K562 (cell line): ENCODE measurements at regions not wholly inside any gene's neighbourhood (a gene's known extent, or its start where the extent isn't known, plus 50 kb on each side); places are given as distances from the start of the nearest gene placed in this dataset.

Experiments used
- ATAC-seq: fragments of 200-7000 bp; cut with Tn5 transposase; 3 replicates; pipeline ENCODE4 v1.9.1; 2020; ENCODE audit warnings: moderate library complexity
- BruUV-seq: library from RNA; stranded (reverse); fragments of 400-500 nt; replicated peaks from 2 replicates; lab custom pipeline; 2021; lab: Mats Ljungman, UMichigan
- CTCF ChIA-PET: fragments of 300-600 bp; formaldehyde crosslinking; extraction: SDS; loops from one replicate; lab custom pipeline; 2021; ENCODE audit warnings: low intra/inter-chr PET ratio; lab: Yijun Ruan, JAX
- POLR2A ChIA-PET: fragments of 300-600, 350-650 bp; sonication (Branson Sonifier 250); formaldehyde crosslinking; extraction: SDS; loops from one replicate; lab custom pipeline; 2021; ENCODE audit warnings: antibody characterized with exemption, inconsistent platforms; lab: Yijun Ruan, JAX
- DNase-seq, 4 experiments: peaks; one replicate each; pipeline versions ENCODE4 v3.0.0 to v3.0.0-alpha.2; 2011 to 2018; ENCODE audit warnings: low spot score in 3 of 4, mixed read lengths in 3 of 4; ENCODE audit errors: extremely low read depth in 1 of 4
- FAIRE-seq: peaks from 2 replicates; lab custom pipeline; 2011; peaks lifted over from hg19 to GRCh38; lab: Jason Lieb, UNC
- H2AFZ ChIP-seq: 2 replicates; pipeline ENCODE4 v1.6.0; 2011; ENCODE audit warnings: low read depth, low read length, control low read depth, inconsistent platforms
- H3K27ac ChIP-seq: fragments of 200-600 bp; 3 replicates; pipeline ENCODE4 v1.8.0; 2011; ENCODE audit warnings: low read depth, mild to moderate bottlenecking, control low read depth, inconsistent platforms, low read length, moderate library complexity, mixed read lengths; ENCODE audit errors: extremely low read depth
- H3K27me3 ChIP-seq, 2 experiments: fragments of 300-600 bp in 1 of 2; 2 replicates in 1 of 2; 3 replicates in 1 of 2; pipeline versions ENCODE4 v1.6.0 to v1.8.0; 2011; ENCODE audit warnings: inconsistent platforms in 2 of 2, low read length in 2 of 2, mild to moderate bottlenecking in 1 of 2, mixed read lengths in 1 of 2, moderate library complexity in 1 of 2; ENCODE audit not compliant: control insufficient read depth in 2 of 2, insufficient read depth in 2 of 2
- H3K36me3 ChIP-seq: fragments of 300-600 bp; 3 replicates; pipeline ENCODE4 v1.8.0; 2011; ENCODE audit warnings: mild to moderate bottlenecking, low read length, inconsistent platforms; ENCODE audit not compliant: control insufficient read depth, insufficient read depth
- H3K4me1 ChIP-seq, 2 experiments: fragments of 200-600 bp in 1 of 2; replicated peaks in 1 of 2; 2 replicates in 1 of 2; 3 replicates in 1 of 2; pipeline versions ENCODE4 v1.5.1 to v1.8.0; 2011; ENCODE audit warnings: inconsistent platforms in 2 of 2, low read length in 2 of 2, mild to moderate bottlenecking in 1 of 2, mixed read lengths in 1 of 2, moderate library complexity in 1 of 2; ENCODE audit not compliant: control insufficient read depth in 2 of 2, insufficient read depth in 2 of 2
- H3K4me2 ChIP-seq: 2 replicates; pipeline ENCODE4 v1.6.1; 2011; ENCODE audit warnings: low read length, control low read depth, inconsistent platforms, mixed read lengths; ENCODE audit not compliant: insufficient read depth
- H3K4me3 ChIP-seq: fragments of 200-600 bp; sonication (generic), shearing (Covaris generic); 2 replicates; pipeline ENCODE4 v1.5.1; 2016; ENCODE audit warnings: control low read depth, inconsistent platforms
- H3K79me2 ChIP-seq: fragments of 200-600 bp; 3 replicates; pipeline ENCODE4 v1.8.0; 2011; ENCODE audit warnings: low read length, inconsistent platforms; ENCODE audit not compliant: control insufficient read depth, insufficient read depth
- H3K9ac ChIP-seq, 2 experiments: 2 replicates each; pipeline versions ENCODE4 v1.6.0 to v1.6.1; 2011; ENCODE audit warnings: low read depth in 2 of 2, low read length in 2 of 2, control low read depth in 1 of 2, inconsistent platforms in 1 of 2, mild to moderate bottlenecking in 1 of 2, mixed read lengths in 1 of 2; ENCODE audit not compliant: insufficient read depth in 1 of 2
- H3K9me1 ChIP-seq: one replicate; pipeline ENCODE4 v1.6.0; 2011; ENCODE audit warnings: inconsistent platforms, mild to moderate bottlenecking, low read length, moderate library complexity; ENCODE audit not compliant: control insufficient read depth, insufficient read depth
- H3K9me3 ChIP-seq: replicated peaks from 2 replicates; pipeline ENCODE4 v1.5.1; 2011; ENCODE audit warnings: low read depth, low read length, inconsistent platforms; ENCODE audit not compliant: control insufficient read depth, insufficient read depth
- H4K20me1 ChIP-seq: replicated peaks from 2 replicates; pipeline ENCODE4 v1.6.1; 2011; ENCODE audit warnings: low read length, inconsistent platforms, mixed read lengths; ENCODE audit not compliant: control insufficient read depth, insufficient read depth
- ATF1 ChIP-seq, 2 experiments: fragments of 450-650 bp in 1 of 2; IDR thresholded peaks; 2 replicates each; pipeline ENCODE4 v1.6.1; 2016; ENCODE audit warnings: missing compliant biosample characterization in 1 of 2, missing genetic modification characterization in 1 of 2
- ATF3 ChIP-seq, 2 experiments: fragments of 450-650 bp in 1 of 2; sonication (generic) in 1 of 2; formaldehyde crosslinking in 1 of 2; IDR thresholded peaks in 1 of 2; conservative IDR thresholded peaks in 1 of 2; 2 replicates each; pipeline versions ENCODE4 v1.6.1 to v1.8.1; 2016 to 2023; ENCODE audit warnings: mild to moderate bottlenecking in 2 of 2, moderate library complexity in 2 of 2, inconsistent platforms in 1 of 2, missing genetic modification reagents in 1 of 2
- BRCA1 ChIP-seq, 2 experiments: fragments of 450-650 bp in 1 of 2; sonication (generic) in 1 of 2; formaldehyde crosslinking in 1 of 2; IDR thresholded peaks; 2 replicates each; pipeline versions ENCODE4 v1.5.0 to v1.6.1; 2017 to 2020; ENCODE audit warnings: mild to moderate bottlenecking in 1 of 2, missing genetic modification reagents in 1 of 2
- MED1 ChIP-seq: sonication (generic); formaldehyde crosslinking; IDR thresholded peaks from 2 replicates; pipeline ENCODE4 v1.8.1; 2023; ENCODE audit warnings: missing genetic modification reagents, borderline replicate concordance
- MEIS2 ChIP-seq: fragments of 450-650 bp; IDR thresholded peaks from 2 replicates; pipeline ENCODE4 v1.6.1; 2014; ENCODE audit warnings: mild to moderate bottlenecking; ENCODE audit not compliant: partially characterized antibody
- PTRF ChIP-seq: fragments of 450-650 bp; IDR thresholded peaks from 2 replicates; pipeline ENCODE4 v1.6.1; 2016; ENCODE audit warnings: mild to moderate bottlenecking, missing genetic modification characterization, missing compliant biosample characterization
- RFX1 ChIP-seq: fragments of 450-650 bp; IDR thresholded peaks from 2 replicates; pipeline ENCODE4 v1.6.1; 2016; ENCODE audit warnings: mild to moderate bottlenecking, moderate library complexity
- ZNF134 ChIP-seq: fragments of 250-450 bp; sonication (Bioruptor Pico); conservative IDR thresholded peaks from 2 replicates; pipeline ENCODE4 v1.4.0; 2020
- ZNF407 ChIP-seq: fragments of 450-650 bp; IDR thresholded peaks from 2 replicates; pipeline ENCODE4 v1.6.1; 2016; ENCODE audit warnings: low read depth
- ZNF561 ChIP-seq: fragments of 450-650 bp; formaldehyde crosslinking; conservative IDR thresholded peaks from 2 replicates; pipeline ENCODE4 v1.4.0; 2020; ENCODE audit warnings: mild to moderate bottlenecking, moderate library complexity
- WGBS: fragments of 100-300 bp; shearing (Covaris generic); methylation state at CpG from one replicate; pipeline ENCODE4 v1.1.6; 2016; ENCODE audit warnings: low coverage, mixed read lengths; ENCODE audit not compliant: insufficient coverage; ENCODE audit errors: missing lambda C conversion rate; 5-methylcytosine and 5-hydroxymethylcytosine counted together
- in situ Hi-C: fragments of 300-500 bp; cut with MboI; formaldehyde crosslinking; loops from 4 replicates; pipeline ENCODE4 v1.15.0; 2018; ENCODE audit warnings: inconsistent platforms, mixed read lengths
- intact Hi-C: fragments of 100-400 bp; cut with micrococcal nuclease; formaldehyde crosslinking; loops from 2 replicates; pipeline ENCODE4 v1.14.2; 2022
- TF ChIP-seq, protein P1 (sequence below): fragments of 450-650 bp; formaldehyde crosslinking; IDR thresholded peaks from 2 replicates; pipeline ENCODE4 v1.4.0; 2020; ENCODE audit warnings: mild to moderate bottlenecking, moderate library complexity

- Histone ChIP-seq H4K20me1 (no peaks in the 10 kb centered on the region), H3K27ac (no peak overlapping the region), H3K79me2 (no peaks in the 10 kb centered on the region), H2AFZ (no peak overlapping the region), H3K9me1 (no peaks in the 10 kb centered on the region), H3K4me3 (no peak overlapping the region), H3K4me2 (no peak overlapping the region), H3K36me3 (no peaks in the 10 kb centered on the region), H3K27me3 (peaks cover 33 to 57% of the 10 kb centered on the region in 2 experiments; a peak in 4 of 5 replicates), H3K9me3 (no peaks in the 10 kb centered on the region), H3K4me1 (no peaks in the 10 kb centered on the region), H3K9ac (no peak overlapping the region)
- no peak for FAIRE-seq
- DNase-seq, result no peak
- intact Hi-C loops, result no loop called here
- CTCF ChIA-PET, result no interaction called here
- WGBS, result under 1% methylated on average over 12 of the region's 12 CpGs
- in situ Hi-C loops, result no loop called here
- no peak for ATAC-seq
- POLR2A ChIA-PET, result interaction anchor here (0.6 to 1.3 kb wide), 3 partner anchors 13 to 271 kb away, joined by 3 to 4 read pairs (median 3); no protein-coding TSS in a partner anchor
- BruUV-seq, result no TSS peak
- TF ChIP-seq ZNF561 (CRISPR knock-in tag) (no peak), ATF3 (IDR thresholded peaks at IDR 0.05) (no peak), ATF3 (CRISPR knock-in tag; conservative IDR thresholded peaks at IDR 0.05) (no peak), ZNF407 (no peak), MEIS2 (no peak), ATF1 (CRISPR knock-in tag; IDR thresholded peaks at IDR 0.05) (no peak), ATF1 (tag; IDR thresholded peaks at IDR 0.05) (no peak), BRCA1 (IDR thresholded peaks at IDR 0.05) (no peak), BRCA1 (CRISPR knock-in tag; IDR thresholded peaks at IDR 0.05) (no peak), ZNF134 (CRISPR knock-in tag) (no peak), RFX1 (no peak), PTRF (tag) (no peak), MED1 (CRISPR knock-in tag) (no peak)
- TF ChIP-seq, protein P1, sequence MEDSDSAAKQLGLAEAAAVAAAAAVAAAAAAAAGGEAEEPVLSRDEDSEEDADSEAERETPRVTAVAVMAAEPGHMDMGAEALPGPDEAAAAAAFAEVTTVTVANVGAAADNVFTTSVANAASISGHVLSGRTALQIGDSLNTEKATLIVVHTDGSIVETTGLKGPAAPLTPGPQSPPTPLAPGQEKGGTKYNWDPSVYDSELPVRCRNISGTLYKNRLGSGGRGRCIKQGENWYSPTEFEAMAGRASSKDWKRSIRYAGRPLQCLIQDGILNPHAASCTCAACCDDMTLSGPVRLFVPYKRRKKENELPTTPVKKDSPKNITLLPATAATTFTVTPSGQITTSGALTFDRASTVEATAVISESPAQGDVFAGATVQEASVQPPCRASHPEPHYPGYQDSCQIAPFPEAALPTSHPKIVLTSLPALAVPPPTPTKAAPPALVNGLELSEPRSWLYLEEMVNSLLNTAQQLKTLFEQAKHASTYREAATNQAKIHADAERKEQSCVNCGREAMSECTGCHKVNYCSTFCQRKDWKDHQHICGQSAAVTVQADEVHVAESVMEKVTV (CRISPR knock-in tag), result no peak
These were observed 287.8 kb downstream of the FAM43A start for GRCh38 chr3:194973366-194974000.
